ENCODE measurements at regions not wholly inside any gene's neighbourhood (a gene's known extent, or its start where the extent isn't known, plus 50 kb on each side); places are given as distances from the start of the nearest gene placed in this dataset.
A peak's percentile ranks its signal among the peaks of the same experiment; 100 is the strongest.

DNA sequence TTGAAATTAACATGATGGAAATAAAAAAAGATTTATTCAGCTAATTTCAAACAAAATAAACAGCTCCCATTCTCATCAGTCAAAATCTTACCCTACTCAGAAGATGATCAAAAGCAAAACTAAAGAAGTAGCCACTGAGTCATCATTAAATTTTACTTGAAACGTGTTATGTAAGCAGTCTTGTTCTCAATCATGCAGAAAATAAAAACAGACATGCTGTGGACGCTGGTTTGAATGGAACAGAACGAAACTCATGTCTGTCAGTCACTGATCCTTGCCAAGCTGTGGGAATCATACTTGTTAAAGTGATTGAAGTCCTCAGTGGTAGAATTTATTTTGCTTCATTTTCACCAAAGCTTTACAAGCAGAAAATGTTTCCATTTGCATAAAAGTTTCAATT is 77.2 kb upstream of the TLR3 start:
- no peak for DNase-seq

DNA sequence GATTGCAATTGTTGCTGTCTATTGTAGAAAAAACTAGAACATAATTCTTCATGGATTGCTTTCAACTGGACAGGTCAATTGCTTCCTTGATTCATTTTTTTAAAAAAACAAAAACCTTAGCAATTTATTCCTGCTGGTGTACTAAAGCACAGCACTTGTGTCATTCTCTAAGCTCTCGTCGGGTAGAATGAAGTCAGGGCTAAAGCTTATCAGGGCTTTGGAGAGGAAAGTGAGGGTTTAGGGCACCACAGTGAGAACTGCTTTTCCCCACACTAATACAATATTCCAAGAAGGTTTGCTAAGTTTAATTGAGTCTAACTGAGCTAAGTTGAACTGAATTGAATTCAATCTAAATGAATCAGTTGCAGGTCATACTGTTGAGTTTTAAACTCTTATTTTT is 76.4 kb upstream of the TLR3 start:
- DNase-seq = no peak

DNA sequence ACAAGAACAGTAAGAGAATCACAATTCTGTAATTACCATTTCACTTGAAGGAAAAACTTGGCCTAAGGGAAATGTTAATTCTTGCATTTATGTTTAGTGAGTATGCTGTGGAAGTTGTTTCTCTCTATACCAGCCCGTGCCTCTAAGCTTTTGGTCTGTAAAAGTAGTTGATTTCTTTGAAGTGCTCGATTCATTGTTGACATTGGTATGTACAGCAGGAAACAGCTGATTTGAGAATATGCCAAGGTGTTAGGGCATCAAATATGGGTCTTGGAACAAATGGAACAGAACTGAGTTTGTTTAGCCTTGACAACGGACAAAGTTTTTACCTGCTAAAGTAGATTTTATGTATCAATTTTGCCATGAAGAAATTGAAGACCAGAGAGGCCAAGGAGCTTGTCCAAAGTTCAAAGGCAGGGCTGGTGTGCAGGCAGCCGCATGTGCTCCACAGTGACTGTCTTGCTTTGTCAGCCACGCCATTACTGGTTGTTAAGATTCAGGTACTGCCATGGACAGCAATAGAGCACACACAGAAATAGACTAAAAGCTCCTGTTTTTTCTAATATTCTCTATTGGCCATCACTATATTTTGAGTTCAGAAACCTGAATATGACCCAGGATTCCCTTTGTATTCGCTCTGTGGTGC is 75.5 kb upstream of the TLR3 start:
- DNase-seq = no peak

DNA sequence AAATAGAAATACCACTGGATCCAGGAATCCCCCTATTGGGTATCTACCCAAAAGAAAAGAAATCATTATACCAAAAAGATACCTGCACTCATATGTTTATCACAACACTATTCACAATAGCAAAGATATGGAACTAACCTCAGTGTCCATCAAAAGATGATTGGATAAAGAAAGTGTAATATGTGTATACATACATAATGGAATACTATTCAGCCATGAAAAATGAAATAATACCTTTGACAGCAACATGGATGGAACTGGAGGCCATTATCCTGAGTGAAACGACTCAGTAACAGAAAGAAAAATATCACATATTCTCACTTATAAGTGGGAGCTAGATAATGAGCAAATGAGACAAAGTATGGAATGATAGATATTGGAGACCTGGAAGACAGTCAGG is 74.2 kb upstream of the TLR3 start:
- no peak for DNase-seq

DNA sequence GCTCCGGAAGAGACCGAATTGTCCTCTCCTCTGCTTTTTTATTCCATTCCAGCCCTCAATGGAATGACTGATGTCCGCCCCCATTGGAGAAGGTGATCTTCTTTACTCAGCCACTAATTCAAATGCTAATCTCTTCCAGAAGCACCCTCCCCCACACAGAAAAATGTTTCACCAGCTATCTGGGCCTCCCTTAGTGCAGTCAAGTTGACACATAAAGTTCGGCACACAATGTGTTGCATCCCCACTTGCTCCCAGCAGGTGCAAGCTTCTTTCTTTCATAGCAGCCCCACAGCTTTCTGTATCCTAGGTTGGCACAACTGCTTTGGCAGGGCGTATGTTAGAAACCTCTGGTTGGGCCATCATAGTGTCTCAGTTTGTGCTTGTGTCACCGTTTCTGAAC is 73.3 kb upstream of the TLR3 start:
- no peak for DNase-seq

DNA sequence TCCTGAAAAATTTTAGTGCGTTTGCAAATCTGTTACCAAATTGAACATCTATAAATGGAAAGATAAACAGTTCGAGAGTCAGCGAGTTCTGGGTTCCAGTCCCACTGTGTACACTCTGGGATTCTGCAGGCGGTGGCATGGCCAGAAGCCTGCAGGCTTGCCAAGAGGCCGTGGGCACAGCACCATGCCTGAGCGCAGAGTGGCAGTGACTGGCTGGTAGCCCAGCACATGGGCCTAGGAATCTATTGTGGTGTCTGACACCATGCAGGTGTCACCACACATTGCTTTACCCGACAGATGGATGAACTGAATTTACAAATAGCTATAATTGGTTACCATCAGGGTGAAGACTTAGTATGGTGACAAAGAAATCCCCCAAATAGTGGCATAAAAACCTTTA is 71.7 kb upstream of the TLR3 start:
- peak; percentile 22 for DNase-seq

DNA sequence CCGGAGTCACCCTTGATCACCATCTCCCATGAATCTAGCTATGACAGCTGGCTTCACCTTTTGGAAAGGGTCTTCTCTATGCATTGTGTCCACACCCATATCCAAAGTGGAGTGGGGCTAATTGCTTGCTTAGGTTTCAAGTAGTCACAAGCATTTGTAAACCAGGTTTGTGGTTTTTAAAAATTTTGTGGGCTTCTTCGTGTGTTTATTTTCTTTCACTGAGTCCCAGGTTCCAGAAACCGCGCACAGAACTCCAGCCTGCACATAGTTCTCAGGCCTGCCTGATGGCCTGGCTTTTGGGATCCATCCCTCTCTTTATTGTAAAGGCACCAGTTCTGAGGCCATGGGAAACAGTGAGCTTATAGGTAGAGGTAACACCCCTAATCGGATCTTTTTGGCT is 70.2 kb upstream of the TLR3 start:
- DNase-seq = no peak

DNA sequence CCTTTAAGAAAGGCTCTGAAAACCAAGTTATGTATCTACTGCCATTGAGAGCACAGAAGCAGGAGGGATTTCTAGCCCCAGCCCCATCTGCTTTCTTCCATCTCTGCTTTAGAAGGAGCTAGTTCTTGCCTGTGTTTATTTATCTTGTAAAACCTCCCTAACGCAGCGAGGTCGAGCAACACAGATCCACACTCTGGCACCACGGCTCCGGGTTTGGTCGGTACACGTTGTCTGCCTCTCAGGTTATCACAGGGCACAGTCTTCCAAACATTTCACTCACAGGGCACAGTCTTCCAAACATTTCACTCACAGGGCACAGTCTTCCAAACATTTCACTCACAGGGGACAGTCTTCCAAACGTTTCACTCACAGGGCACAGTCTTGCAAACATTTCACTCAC is 69.7 kb upstream of the TLR3 start:
- no peak for DNase-seq

DNA sequence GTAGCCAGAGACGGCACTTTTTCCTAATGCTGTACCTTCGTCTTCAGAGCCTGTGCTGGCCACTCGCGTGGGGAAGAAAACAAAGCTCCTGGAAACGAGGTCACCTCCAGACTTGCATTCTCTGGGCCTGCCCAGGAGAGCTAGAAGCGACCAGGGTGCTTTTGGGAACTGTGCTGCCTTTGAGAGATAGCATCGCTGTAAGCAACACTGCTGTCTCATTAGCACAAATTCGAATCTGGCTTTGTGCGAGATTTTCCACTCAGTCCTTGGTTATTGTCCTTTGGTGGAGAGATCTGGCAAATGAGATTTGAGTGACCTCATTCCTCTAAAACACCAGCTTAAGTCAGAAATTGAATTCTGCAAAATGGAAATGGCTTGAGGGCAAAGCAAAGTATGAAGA is 66.1 kb upstream of the TLR3 start:
- DNase-seq = no peak

DNA sequence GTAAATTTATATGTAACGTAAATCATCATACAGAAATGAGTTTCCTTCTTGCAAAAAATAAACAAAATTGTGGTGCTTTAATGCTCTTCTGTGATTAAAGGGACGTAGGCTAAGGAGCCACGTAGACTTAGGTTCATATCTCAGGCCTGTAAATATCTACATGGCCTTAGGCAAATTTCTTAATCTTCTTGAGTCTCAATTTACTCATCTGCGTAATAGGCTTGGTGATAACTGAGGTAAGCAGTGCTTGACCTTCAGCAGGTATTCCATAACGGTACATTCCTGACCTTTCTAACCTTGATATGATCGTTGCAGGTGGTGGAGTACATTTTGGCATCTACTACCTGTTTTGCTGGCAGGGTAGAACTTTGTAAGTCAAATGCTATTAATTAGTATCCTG is 65.2 kb upstream of the TLR3 start:
- no peak for DNase-seq

DNA sequence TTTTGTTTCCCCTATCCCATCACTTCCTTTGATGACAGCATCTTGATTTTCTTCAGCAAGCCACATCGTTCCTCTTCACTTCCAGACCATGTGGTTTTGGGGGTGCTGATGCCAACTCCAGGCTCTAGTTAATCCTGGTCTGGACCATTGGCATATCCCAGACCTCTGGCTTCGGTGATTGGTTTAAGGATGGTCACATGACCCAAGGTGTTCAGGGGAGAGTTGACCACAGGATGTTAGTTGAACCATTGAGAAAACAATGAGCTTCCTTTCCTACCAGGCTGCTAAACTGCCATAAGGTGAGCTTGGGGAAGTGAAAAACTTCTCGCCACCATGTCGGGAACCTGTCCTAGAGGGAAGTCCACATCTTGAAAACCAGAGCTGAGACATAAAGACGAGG is 60.9 kb upstream of the TLR3 start:
- DNase-seq = no peak

DNA sequence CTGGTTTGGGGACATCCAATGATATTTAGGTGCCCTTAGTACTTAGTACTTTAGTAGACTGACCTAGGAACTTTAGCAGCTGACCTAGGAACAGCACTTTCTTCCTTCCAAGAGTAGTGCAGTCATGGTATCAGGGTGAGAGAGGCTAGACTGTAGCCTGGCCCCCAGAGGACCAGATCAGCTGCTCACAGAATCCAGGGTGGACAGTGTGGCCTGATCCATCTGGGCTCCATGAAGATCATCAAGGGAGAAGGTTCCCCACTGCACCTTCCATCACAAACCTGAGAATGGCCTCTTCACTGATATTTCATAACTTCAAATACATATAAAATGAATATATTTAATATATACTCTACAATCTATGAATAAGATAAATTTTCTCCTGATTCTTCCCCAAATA is 59.0 kb upstream of the TLR3 start:
- DNase-seq = no peak

DNA sequence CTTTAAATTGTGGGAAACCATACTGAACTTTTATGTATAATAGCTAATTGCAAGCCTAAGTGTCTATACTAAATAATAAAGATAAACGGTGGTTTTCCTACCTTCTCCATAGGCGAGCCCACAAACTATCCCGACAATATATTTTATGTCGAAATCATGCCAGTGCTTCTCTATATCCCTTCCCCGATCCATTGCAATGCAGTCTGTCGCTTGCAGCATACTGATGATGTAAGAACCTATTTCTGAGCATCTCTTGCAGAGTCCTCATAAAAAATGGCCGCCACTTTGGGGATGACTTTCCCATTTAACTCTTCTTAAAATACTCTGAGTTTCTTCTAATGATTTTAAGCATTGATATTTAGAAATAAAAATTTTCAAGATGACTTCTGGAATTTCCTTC is 58.1 kb upstream of the TLR3 start:
- no peak for DNase-seq

DNA sequence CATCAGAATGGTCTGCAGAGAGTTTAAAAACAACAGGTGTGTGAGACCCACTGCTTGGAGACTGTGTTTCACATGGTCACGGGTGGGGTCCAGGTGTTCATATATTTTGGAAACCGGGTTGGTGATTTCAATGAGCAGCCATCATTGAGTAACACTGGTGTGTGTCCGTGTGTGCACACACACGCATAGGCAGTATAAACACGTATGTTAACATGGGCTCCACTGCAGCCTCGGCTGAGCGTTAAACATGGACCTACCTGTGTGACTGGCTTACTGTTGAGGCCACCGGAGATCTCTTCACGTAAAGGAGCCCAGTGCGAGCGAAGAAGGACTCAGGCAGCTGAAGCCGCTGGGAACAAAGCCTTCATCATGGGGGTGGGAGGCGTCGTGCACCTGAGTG is 56.9 kb upstream of the TLR3 start:
- DNase-seq = no peak

DNA sequence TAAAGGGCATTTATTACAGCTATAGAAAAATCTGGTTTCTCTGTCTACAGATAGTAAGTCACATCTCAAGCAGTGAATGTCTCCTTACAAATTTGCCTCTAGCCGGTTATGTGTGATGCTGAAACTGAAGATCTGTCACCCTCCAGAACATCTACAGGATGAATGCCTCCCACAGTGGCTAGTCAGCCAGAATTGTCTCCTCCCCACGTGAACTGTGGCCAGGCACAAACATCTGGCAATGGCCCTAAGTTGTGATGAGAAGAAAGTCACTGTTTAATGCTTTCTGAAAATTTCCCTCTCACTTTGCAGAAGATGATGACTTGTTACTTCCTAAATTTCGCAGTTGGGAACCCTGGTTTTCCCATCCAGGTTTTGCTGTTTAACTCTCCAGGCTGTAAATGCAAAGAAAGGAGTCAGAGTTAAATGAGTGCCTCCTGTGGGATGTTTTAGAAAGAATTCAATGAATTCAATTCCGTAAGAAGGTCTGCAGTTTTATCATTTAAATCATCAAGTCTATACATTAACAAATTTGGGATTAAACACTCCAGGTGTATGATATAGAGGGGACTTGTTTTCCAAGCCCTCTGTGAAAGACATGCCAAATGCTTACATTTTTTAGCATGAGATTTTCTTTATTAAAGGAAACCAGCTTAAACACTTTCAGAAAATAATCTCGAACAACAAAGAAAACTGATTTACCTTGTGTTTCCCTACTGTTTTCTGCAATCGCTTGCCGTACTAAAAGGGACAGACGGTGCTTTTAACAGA is 55.4 kb upstream of the TLR3 start:
- no peak for DNase-seq

DNA sequence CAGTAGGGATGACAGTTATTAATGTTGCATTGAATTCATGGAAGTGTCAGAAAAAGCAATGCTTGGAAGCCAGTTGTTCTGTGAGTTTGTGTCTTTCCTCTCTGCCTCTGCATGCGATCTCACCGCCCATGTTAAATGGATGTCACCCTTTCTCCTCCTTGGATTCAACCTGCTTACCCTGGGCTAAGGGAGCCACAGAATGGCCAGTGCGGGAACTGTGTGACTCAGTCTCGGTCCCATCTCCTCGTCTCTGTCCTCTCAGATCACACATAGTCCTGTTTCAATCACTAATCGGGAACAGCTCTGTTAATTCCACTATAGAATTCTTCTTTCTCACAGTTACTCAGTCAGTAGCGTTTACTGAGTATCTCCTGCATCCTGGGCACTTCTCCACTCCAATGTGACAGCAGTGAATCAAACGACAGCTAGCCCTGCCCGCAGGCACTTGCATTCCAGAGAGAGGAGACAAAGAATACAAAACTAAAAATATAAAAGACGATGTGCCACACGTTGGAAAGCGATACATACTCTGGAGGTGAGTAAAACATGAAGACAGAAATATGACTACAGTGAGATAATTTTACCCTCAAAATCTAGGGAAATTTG is 53.6 kb upstream of the TLR3 start:
- no peak for DNase-seq

DNA sequence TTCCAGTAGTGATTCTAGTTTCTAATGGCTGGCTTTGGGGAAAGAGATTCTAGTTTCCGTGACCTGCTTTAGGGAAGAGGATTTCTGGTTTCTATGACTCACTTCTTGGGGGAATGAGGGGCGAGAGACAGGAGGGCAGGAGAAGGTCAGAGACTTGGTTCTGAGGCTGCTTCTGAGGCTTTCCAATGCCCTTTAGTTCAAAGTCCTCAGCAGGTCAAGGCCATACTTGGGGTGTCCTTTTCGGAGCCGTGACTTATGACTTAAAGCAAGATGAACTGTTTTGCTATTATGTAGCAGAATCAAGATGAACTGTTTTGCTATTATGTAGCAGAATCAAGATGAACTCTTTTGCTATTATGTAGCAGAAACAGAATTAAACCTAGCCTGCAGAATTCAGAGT is 52.2 kb upstream of the TLR3 start:
- no peak for DNase-seq

DNA sequence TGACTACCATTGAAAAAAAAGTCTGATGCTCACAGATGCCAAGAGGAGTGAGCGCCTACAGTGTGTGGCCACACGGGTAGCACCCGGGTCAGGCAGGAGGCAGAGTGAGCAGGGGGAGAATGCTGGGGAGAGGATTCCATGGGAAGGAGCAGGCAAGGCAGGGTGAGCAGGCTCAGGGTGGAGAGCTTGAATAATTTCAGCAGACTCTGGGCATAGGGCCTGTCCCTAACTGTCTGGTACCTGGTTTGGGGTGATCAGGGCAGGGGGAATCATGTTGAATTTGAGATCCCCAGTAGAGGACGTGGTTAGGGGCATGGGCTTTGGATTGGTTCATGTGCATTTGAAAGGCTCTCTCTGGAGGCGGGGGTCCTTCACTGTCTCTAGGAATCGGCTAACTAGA is 51.2 kb upstream of the TLR3 start:
- no peak for DNase-seq

DNA sequence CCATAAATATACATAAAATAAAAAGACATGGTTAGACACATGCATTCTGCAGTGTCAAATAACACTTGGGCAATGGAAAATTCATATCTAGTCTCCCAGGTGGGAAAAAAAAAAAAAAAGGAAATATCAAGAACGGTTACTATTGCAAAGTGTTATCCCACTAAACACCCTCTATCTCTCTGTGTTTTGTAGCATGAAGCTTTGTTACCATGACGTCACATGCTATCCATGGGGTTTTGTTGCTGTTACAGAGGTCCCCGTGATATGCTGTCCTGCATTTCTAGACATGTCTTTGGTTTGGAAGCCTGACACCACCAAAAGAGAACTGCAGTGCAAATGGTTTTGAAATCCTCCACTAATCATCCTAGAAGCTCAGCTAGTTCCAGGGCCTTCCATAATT is 50.7 kb upstream of the TLR3 start:
- no peak for DNase-seq

DNA sequence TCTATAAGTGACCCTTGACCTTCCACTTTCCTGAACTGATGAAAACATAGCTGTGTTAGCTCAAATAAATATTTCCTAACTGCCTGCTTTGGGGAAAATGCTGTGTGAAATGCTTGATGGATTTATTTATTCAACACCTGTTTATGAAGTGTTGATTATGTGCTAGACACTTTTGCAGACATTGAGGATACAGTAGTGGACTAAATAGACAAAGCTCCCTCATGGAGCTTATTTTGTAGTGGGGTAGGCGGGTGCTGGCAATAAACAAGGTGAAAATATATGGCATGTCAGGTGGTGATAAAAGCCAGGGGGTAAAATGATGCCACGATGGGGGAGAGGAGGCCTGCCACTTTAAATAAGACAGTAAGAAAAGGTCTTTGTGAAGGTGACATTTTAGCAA is 50.2 kb upstream of the TLR3 start:
- DNase-seq = no peak
